BLaER1 (cell line): ENCODE measurements at regions not wholly inside any gene's neighbourhood (a gene's known extent, or its start where the extent isn't known, plus 50 kb on each side); places are given as distances from the start of the nearest gene placed in this dataset.
A peak's percentile ranks its signal among the peaks of the same experiment; 100 is the strongest.

Experiments
- H3K27ac ChIP-seq: shearing (Covaris generic); formaldehyde crosslinking; 2 replicates; pipeline ENCODE4 v1.8.1; 2022
- H3K27me3 ChIP-seq: shearing (Covaris generic); formaldehyde crosslinking; 2 replicates; pipeline ENCODE4 v1.8.1; 2022
- H3K36me3 ChIP-seq: shearing (Covaris generic); formaldehyde crosslinking; 2 replicates; pipeline ENCODE4 v1.8.1; 2022
- H3K4me1 ChIP-seq: shearing (Covaris generic); formaldehyde crosslinking; 2 replicates; pipeline ENCODE4 v1.8.1; 2022
- H3K4me2 ChIP-seq: shearing (Covaris generic); formaldehyde crosslinking; 2 replicates; pipeline ENCODE4 v1.8.1; 2022
- H3K4me3 ChIP-seq: shearing (Covaris generic); formaldehyde crosslinking; 2 replicates; pipeline ENCODE4 v1.8.1; 2022
- H3K9ac ChIP-seq: shearing (Covaris generic); formaldehyde crosslinking; 2 replicates; pipeline ENCODE4 v1.8.1; 2022
- H3K9me3 ChIP-seq: shearing (Covaris generic); formaldehyde crosslinking; 2 replicates; pipeline ENCODE4 v1.8.1; 2022
- H4K20me1 ChIP-seq: shearing (Covaris generic); formaldehyde crosslinking; 2 replicates; pipeline ENCODE4 v1.8.1; 2022
- Cebpa-rat ChIP-seq: shearing (Covaris generic); IDR thresholded peaks from 2 replicates; pipeline ENCODE4 v1.8.1; 2022

DNA sequence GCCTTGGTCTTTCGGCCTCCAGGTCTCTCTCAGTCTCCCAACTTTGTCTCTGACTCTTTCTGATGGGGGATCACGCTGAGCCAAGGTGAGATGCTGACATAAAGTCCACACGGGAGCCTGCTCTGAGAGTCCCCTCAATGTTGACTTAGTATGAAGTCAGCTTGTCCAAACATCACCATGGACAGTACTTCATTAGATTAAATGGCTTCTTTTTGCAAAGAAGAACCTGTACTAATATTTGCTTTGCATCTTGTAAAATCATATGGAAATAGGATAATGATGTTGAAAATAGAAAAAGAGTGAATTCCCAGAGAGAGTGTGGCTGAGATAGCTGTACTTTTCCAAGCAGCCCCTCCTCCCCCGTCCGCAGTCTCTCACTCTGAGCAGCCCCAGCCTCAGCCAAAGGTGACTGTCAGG is 56.7 kb upstream of the SIAH1 start:
- H3K27ac ChIP-seq, result no peak overlapping the region
- no peaks in the 10 kb centered on the region for H3K36me3 ChIP-seq

DNA sequence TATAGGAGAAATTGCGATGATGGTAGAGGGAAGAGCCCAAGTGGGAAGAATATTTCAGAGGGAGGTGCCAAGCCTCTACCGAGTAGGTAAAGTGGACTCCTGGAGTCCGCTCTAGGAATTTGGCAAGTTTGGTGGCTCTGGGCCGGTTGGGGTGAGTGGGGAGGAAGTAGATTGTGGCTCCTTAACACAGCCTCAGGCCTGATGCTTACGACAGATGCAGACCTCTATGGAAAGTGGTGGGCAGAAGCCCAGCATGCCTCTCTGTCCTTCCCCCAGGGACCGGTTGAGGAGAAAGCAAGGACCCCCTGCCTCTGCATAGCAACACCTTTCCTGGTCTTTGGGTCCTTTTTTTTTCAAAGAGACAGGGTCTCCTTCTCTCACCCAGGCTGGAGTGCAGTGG is 55.9 kb upstream of the SIAH1 start:
- no peak overlapping the region for H3K4me3 ChIP-seq
- peaks cover 15% of the 10 kb centered on the region for H3K4me1 ChIP-seq
- no peaks in the 10 kb centered on the region for H3K9me3 ChIP-seq
- H4K20me1 ChIP-seq, result no peaks in the 10 kb centered on the region
- H3K36me3 ChIP-seq, result no peaks in the 10 kb centered on the region
- H3K4me2 ChIP-seq, result no peak overlapping the region
- H3K27me3 ChIP-seq, result no peaks in the 10 kb centered on the region
- H3K9ac ChIP-seq, result no peak overlapping the region
- H3K27ac ChIP-seq, result no peak overlapping the region
- no peak for TF ChIP-seq Cebpa-rat

More for the DNA sequence above, 56.7 kb upstream of the SIAH1 start:
- Histone ChIP-seq H4K20me1 (no peaks in the 10 kb centered on the region), H3K4me3 (no peak overlapping the region), H3K9ac (no peak overlapping the region), H3K4me2 (no peak overlapping the region), H3K9me3 (no peaks in the 10 kb centered on the region), H3K4me1 (peaks cover 15% of the 10 kb centered on the region), H3K27me3 (no peaks in the 10 kb centered on the region)
- no peak for TF ChIP-seq Cebpa-rat

GRCh38 chr16:48438414-48438813 is 53.2 kb upstream of the SIAH1 start:
- no peak overlapping the region for H3K4me3 ChIP-seq

GRCh38 chr16:48435906-48436305 is 50.7 kb upstream of the SIAH1 start:
- no peaks in the 10 kb centered on the region for H4K20me1 ChIP-seq
- no peak overlapping the region for H3K4me3 ChIP-seq
- H3K9me3 ChIP-seq, result no peaks in the 10 kb centered on the region
- no peaks in the 10 kb centered on the region for H3K36me3 ChIP-seq
- peaks cover 40% of the 10 kb centered on the region for H3K4me1 ChIP-seq
- no peak for TF ChIP-seq Cebpa-rat
- H3K27ac ChIP-seq, result no peak overlapping the region
- no peak overlapping the region for H3K4me2 ChIP-seq
- H3K9ac ChIP-seq, result no peak overlapping the region
- H3K27me3 ChIP-seq, result no peaks in the 10 kb centered on the region

More at GRCh38 chr16:48438414-48438813, 53.2 kb upstream of the SIAH1 start:
- no peaks in the 10 kb centered on the region for H3K9me3 ChIP-seq
- H3K27me3 ChIP-seq, result no peaks in the 10 kb centered on the region
- no peaks in the 10 kb centered on the region for H3K36me3 ChIP-seq
- H3K4me2 ChIP-seq, result no peak overlapping the region
- H3K4me1 ChIP-seq, result peaks cover 16% of the 10 kb centered on the region
- no peak overlapping the region for H3K27ac ChIP-seq
- no peak for TF ChIP-seq Cebpa-rat
- no peak overlapping the region for H3K9ac ChIP-seq
- no peaks in the 10 kb centered on the region for H4K20me1 ChIP-seq

DNA sequence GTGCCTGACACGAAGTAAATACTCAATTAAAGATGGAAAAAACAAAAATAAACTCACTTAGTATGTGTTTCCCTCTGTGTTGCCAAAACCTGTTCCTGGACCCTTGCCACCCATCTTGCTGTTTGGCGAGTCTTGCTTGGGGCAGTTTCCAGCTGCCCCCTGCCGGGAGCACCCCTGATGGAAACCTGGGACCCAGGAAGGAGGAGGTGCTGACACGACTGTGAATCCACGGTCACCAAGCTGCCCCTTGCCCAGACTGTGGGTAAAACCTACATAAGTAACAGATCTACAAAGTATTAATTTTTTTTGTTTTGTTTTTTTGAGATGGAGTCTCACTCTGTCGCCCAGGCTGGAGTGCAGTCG is 50.1 kb upstream of the SIAH1 start:
- H4K20me1 ChIP-seq, result no peaks in the 10 kb centered on the region
- H3K4me2 ChIP-seq, result 0 out of 2 replicates have a peak overlapping the region, but pooled peaks have one; percentile 50
- no peak overlapping the region for H3K4me3 ChIP-seq
- no peak overlapping the region for H3K27ac ChIP-seq
- peaks cover 46% of the 10 kb centered on the region for H3K4me1 ChIP-seq
- H3K9ac ChIP-seq, result no peak overlapping the region
- no peaks in the 10 kb centered on the region for H3K36me3 ChIP-seq
- no peaks in the 10 kb centered on the region for H3K9me3 ChIP-seq
- H3K27me3 ChIP-seq, result no peaks in the 10 kb centered on the region
- no peak for TF ChIP-seq Cebpa-rat
